Endothelial cell of umbilical vein (primary cell): ENCODE measurements at regions not wholly inside any gene's neighbourhood (a gene's known extent, or its start where the extent isn't known, plus 50 kb on each side); places are given as distances from the start of the nearest gene placed in this dataset.
A peak's percentile ranks its signal among the peaks of the same experiment; 100 is the strongest.

Experiments used
- BruUV-seq: library from RNA; stranded (reverse); fragments of 400-500 nt; replicated peaks from 2 replicates; lab custom pipeline; 2021; lab: Mats Ljungman, UMichigan
- CTCF ChIA-PET: fragments of 300-600, 350-600 bp; sonication (Branson Sonifier 250); formaldehyde crosslinking; loops from one replicate; lab custom pipeline; 2021; ENCODE audit warnings: antibody characterized with exemption, inconsistent platforms; lab: Charles Lee
- POLR2A ChIA-PET: fragments of 300-600, 350-600 bp; sonication (Branson Sonifier 250); formaldehyde crosslinking; loops from one replicate; lab custom pipeline; 2021; ENCODE audit warnings: antibody characterized with exemption, inconsistent platforms; lab: Charles Lee
- DNase-seq: peaks from one replicate; pipeline ENCODE4 v3.0.0-alpha.2; 2011; ENCODE audit warnings: low read depth, low spot score
- FAIRE-seq: peaks from 2 replicates; lab custom pipeline; 2011; peaks lifted over from hg19 to GRCh38; lab: Jason Lieb, UNC
- H2AFZ ChIP-seq: 2 replicates; pipeline ENCODE4 v1.6.0; 2012; ENCODE audit warnings: low read depth, low read length, control low read depth, inconsistent platforms
- H3K27ac ChIP-seq: 2 replicates; pipeline ENCODE4 v1.5.1; 2011; ENCODE audit warnings: low read depth, mild to moderate bottlenecking, control low read depth, low read length, moderate library complexity; ENCODE audit not compliant: insufficient read depth
- H3K27me3 ChIP-seq, 2 experiments: 2 replicates each; pipeline versions ENCODE4 v1.6.0 to v1.6.1; 2011; ENCODE audit warnings: low read length in 2 of 2, mixed read lengths in 1 of 2; ENCODE audit not compliant: control insufficient read depth in 2 of 2, insufficient read depth in 2 of 2
- H3K36me3 ChIP-seq, 2 experiments: 2 replicates in 1 of 2; 3 replicates in 1 of 2; pipeline ENCODE4 v1.5.1; 2011; ENCODE audit warnings: low read length in 2 of 2, mild to moderate bottlenecking in 1 of 2, moderate library complexity in 1 of 2; ENCODE audit not compliant: control insufficient read depth in 2 of 2, insufficient read depth in 2 of 2; ENCODE audit errors: extremely low read depth in 1 of 2
- H3K4me1 ChIP-seq: 3 replicates; pipeline ENCODE4 v1.5.1; 2011; ENCODE audit warnings: mild to moderate bottlenecking, low read length; ENCODE audit not compliant: control insufficient read depth, insufficient read depth; ENCODE audit errors: extremely low read depth
- H3K4me2 ChIP-seq: 2 replicates; pipeline ENCODE4 v1.6.1; 2011; ENCODE audit warnings: low read length, control low read depth, mixed read lengths; ENCODE audit not compliant: insufficient read depth
- H3K4me3 ChIP-seq, 3 experiments: fragments of 200-600 bp in 1 of 3; sonication (generic), shearing (Covaris generic) in 1 of 3; replicated peaks in 1 of 3; 2 replicates each; pipeline ENCODE4 v1.5.1; 2011 to 2016; ENCODE audit warnings: control low read depth in 3 of 3, low read length in 3 of 3, mild to moderate bottlenecking in 2 of 3, inconsistent platforms in 1 of 3, low read depth in 1 of 3, moderate library complexity in 1 of 3; ENCODE audit not compliant: insufficient read depth in 1 of 3
- H3K79me2 ChIP-seq: 2 replicates; pipeline ENCODE4 v1.6.0; 2012; ENCODE audit warnings: low read length, inconsistent platforms; ENCODE audit not compliant: control insufficient read depth, insufficient read depth
- H3K9ac ChIP-seq: replicated peaks from 2 replicates; pipeline ENCODE3; 2011; ENCODE audit warnings: low read length, control low read depth; ENCODE audit not compliant: insufficient read depth; ENCODE audit errors: extremely low read depth
- H3K9me1 ChIP-seq: replicated peaks from 3 replicates; pipeline ENCODE4 v1.6.0; 2011; ENCODE audit warnings: mild to moderate bottlenecking, low read length; ENCODE audit not compliant: control insufficient read depth, insufficient read depth; ENCODE audit errors: extremely low read depth
- H3K9me3 ChIP-seq: replicated peaks from 2 replicates; pipeline ENCODE4 v1.5.1; 2012; ENCODE audit warnings: low read length, inconsistent platforms; ENCODE audit not compliant: control insufficient read depth, insufficient read depth
- H4K20me1 ChIP-seq: replicated peaks from 2 replicates; pipeline ENCODE3; 2011; ENCODE audit warnings: mild to moderate bottlenecking, low read length; ENCODE audit not compliant: control insufficient read depth, insufficient read depth; ENCODE audit errors: extremely low read depth
- EZH2 ChIP-seq: IDR thresholded peaks from 2 replicates; pipeline ENCODE4 v1.6.1; 2012; ENCODE audit warnings: borderline replicate concordance, low read depth, mild to moderate bottlenecking, moderate library complexity, low read length, inconsistent platforms; ENCODE audit not compliant: severe bottlenecking
- FOS ChIP-seq: IDR thresholded peaks from 2 replicates; pipeline ENCODE4 v1.6.1; 2011; ENCODE audit warnings: mild to moderate bottlenecking, low read length, moderate library complexity, borderline replicate concordance; ENCODE audit not compliant: insufficient read depth
- GATA2 ChIP-seq: IDR thresholded peaks from 2 replicates; pipeline ENCODE4 v1.7.0; 2011; ENCODE audit warnings: low read depth, mild to moderate bottlenecking, moderate library complexity, mixed read lengths, low read length; ENCODE audit not compliant: insufficient read length, insufficient read depth
- JUN ChIP-seq: IDR thresholded peaks from 2 replicates; pipeline ENCODE4 v1.6.1; 2011; ENCODE audit warnings: borderline replicate concordance, low read depth; ENCODE audit not compliant: insufficient read length, insufficient read depth
- MYC ChIP-seq: IDR thresholded peaks from one replicate; pipeline ENCODE4 v1.6.1; 2011; ENCODE audit warnings: mild to moderate bottlenecking, low read depth, low read length
- POLR2A ChIP-seq: IDR thresholded peaks from 2 replicates; pipeline ENCODE4 v1.6.1; 2012; ENCODE audit warnings: low read depth, mild to moderate bottlenecking, control low read depth, low read length
- POLR2AphosphoS5 ChIP-seq: IDR thresholded peaks from 2 replicates; pipeline ENCODE4 v1.6.1; 2012; ENCODE audit warnings: low read depth, mild to moderate bottlenecking, control low read depth, low read length, moderate library complexity; ENCODE audit not compliant: insufficient read depth
- dilution Hi-C: fragments of 300-500 bp; cut with MboI; formaldehyde crosslinking; loops from one replicate; pipeline ENCODE4 v1.15.0; 2019; ENCODE audit warnings: low sequenced_read_pairs; ENCODE audit not compliant: extremely low pct_ligation_motif_present
- intact Hi-C: fragments of 100-400 bp; cut with micrococcal nuclease; formaldehyde crosslinking; loops from one replicate; pipeline ENCODE4 v1.10.0; 2022
- TF ChIP-seq, protein P1 (sequence below), 2 donors: IDR thresholded peaks; 1 replicate in 1 of 2; 2 replicates in 1 of 2; pipeline ENCODE4 v1.5.1; 2011; ENCODE audit warnings: low read length in 2 of 2, mild to moderate bottlenecking in 2 of 2, moderate library complexity in 2 of 2, control low read depth in 1 of 2, inconsistent platforms in 1 of 2, low read depth in 1 of 2; ENCODE audit not compliant: insufficient read depth in 1 of 2; ENCODE audit errors: extremely low read depth in 1 of 2
- TF ChIP-seq, protein P2 (sequence below): IDR thresholded peaks from 2 replicates; pipeline ENCODE4 v1.6.1; 2011; ENCODE audit not compliant: insufficient read depth, insufficient read length

DNA sequence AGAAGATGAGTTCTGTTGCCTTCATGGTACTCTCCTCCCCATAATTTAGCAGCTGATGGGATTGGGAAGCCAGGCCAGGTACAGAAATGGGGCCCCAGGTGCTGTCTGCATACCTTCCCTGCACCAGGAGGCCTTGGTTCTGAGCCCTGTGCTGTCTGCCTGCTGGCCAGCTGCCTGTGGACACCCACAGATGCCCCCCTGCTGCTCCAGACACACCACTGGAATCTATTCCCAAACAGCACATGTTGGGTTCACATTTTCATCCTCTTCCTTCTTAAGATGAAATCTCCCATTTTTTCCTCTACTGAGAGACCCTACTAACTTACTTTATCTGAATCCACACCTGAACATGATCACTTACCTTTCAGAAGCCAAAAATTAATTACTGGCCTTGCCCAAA, 152.0 kb upstream of the CCDC68 start:
- no peaks in the 10 kb centered on the region for H3K27me3 ChIP-seq
- no peak overlapping the region for H2AFZ ChIP-seq
- H3K4me2 ChIP-seq: peak overlapping the region; percentile 72
- POLR2A ChIA-PET: no interaction called here
- CTCF ChIA-PET: interaction anchor here (3.3 kb wide), 1 partner anchor 14 kb away, joined by 11 read pairs; no protein-coding TSS in a partner anchor
- no TSS peak for BruUV-seq
- dilution Hi-C loops (no loop called here), intact Hi-C loops (no loop called here)
- peak overlapping the region; percentile 90 for H3K27ac ChIP-seq
- DNase-seq (no peak), FAIRE-seq (no peak)
- no peak overlapping the region for H3K4me3 ChIP-seq
- H3K79me2 ChIP-seq: no peaks in the 10 kb centered on the region
- no peaks in the 10 kb centered on the region for H3K9me1 ChIP-seq
- H3K9ac ChIP-seq: no peak overlapping the region
- no peaks in the 10 kb centered on the region for H3K9me3 ChIP-seq
- no peaks in the 10 kb centered on the region for H3K36me3 ChIP-seq
- H4K20me1 ChIP-seq: no peaks in the 10 kb centered on the region
- H3K4me1 ChIP-seq: peaks cover 23% of the 10 kb centered on the region
- TF ChIP-seq EZH2 (no peak), POLR2AphosphoS5 (no peak), POLR2A (no peak), FOS (no peak), JUN (no peak), GATA2 (no peak), MYC (no peak)
- TF ChIP-seq, protein P1, sequence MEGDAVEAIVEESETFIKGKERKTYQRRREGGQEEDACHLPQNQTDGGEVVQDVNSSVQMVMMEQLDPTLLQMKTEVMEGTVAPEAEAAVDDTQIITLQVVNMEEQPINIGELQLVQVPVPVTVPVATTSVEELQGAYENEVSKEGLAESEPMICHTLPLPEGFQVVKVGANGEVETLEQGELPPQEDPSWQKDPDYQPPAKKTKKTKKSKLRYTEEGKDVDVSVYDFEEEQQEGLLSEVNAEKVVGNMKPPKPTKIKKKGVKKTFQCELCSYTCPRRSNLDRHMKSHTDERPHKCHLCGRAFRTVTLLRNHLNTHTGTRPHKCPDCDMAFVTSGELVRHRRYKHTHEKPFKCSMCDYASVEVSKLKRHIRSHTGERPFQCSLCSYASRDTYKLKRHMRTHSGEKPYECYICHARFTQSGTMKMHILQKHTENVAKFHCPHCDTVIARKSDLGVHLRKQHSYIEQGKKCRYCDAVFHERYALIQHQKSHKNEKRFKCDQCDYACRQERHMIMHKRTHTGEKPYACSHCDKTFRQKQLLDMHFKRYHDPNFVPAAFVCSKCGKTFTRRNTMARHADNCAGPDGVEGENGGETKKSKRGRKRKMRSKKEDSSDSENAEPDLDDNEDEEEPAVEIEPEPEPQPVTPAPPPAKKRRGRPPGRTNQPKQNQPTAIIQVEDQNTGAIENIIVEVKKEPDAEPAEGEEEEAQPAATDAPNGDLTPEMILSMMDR (IDR thresholded peaks at IDR 0.05; ENCODE audit: extremely low read depth in 1 of 2, insufficient read depth in 1 of 2, low read depth in 1 of 2, low read length in 2 of 2): no peak
- TF ChIP-seq, protein P2, sequence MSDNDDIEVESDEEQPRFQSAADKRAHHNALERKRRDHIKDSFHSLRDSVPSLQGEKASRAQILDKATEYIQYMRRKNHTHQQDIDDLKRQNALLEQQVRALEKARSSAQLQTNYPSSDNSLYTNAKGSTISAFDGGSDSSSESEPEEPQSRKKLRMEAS: no peak
